ENCODE measurements at regions not wholly inside any gene's neighbourhood (a gene's known extent, or its start where the extent isn't known, plus 50 kb on each side); places are given as distances from the start of the nearest gene placed in this dataset.
A peak's percentile ranks its signal among the peaks of the same experiment; 100 is the strongest.
"Not testable (repeated sequence)": the region's sequence is repeated elsewhere in the genome, so short reads cannot be mapped to it uniquely, and the experiment has no call there.

GRCh38 chr1:148309940-148310500 is 157.9 kb upstream of the NBPF11 start:
- DNase-seq: no peak

GRCh38 chr1:148308832-148309458 is 156.9 kb upstream of the NBPF11 start:
- DNase-seq: no peak

- DNase-seq: no peak
Measured at GRCh38 chr1:148307583-148308185, 155.6 kb upstream of the NBPF11 start.

- DNase-seq: not testable (repeated sequence)
Measured at GRCh38 chr1:148304935-148305334, 152.9 kb upstream of the NBPF11 start.

GRCh38 chr1:148302586-148303364 is 150.7 kb upstream of the NBPF11 start:
- DNase-seq: peak; percentile 78

GRCh38 chr1:148297852-148298251 is 145.8 kb upstream of the NBPF11 start:
- DNase-seq: not testable (repeated sequence)

GRCh38 chr1:148296511-148296910 is 144.4 kb upstream of the NBPF11 start:
- DNase-seq: no peak

GRCh38 chr1:148294116-148294807 is 142.2 kb upstream of the NBPF11 start:
- DNase-seq: no peak

GRCh38 chr1:148293651-148294050 is 141.6 kb upstream of the NBPF11 start:
- DNase-seq: no peak

- no peak for DNase-seq
Measured at GRCh38 chr1:148292915-148293314, 140.8 kb upstream of the NBPF11 start.

GRCh38 chr1:148290881-148291280 is 138.8 kb upstream of the NBPF11 start:
- DNase-seq: no peak

- no peak for DNase-seq
Measured at GRCh38 chr1:148289647-148290046, 137.6 kb upstream of the NBPF11 start.

- DNase-seq: not testable (repeated sequence)
Measured at GRCh38 chr1:148285946-148286345, 133.9 kb upstream of the NBPF11 start.

- not testable (repeated sequence) for DNase-seq
Measured at GRCh38 chr1:148280831-148281572, 128.9 kb upstream of the NBPF11 start.

- DNase-seq: not testable (repeated sequence)
Measured at GRCh38 chr1:148279002-148279542, 127.0 kb upstream of the NBPF11 start.

- DNase-seq: not testable (repeated sequence)
Measured at GRCh38 chr1:148277865-148278279, 125.8 kb upstream of the NBPF11 start.

GRCh38 chr1:148267066-148267465 is 115.0 kb upstream of the NBPF11 start:
- not testable (repeated sequence) for DNase-seq

- peak; percentile 13 for DNase-seq
Measured at GRCh38 chr1:148264374-148265276, 112.5 kb upstream of the NBPF11 start.

- no peak for DNase-seq
Measured at GRCh38 chr1:148263906-148264255, 111.8 kb upstream of the NBPF11 start.

- peak; percentile 59 for DNase-seq
Measured at GRCh38 chr1:148263128-148263905, 111.2 kb upstream of the NBPF11 start.
